Mucosa of rectum (tissue), 2 donors: ENCODE measurements at regions not wholly inside any gene's neighbourhood (a gene's known extent, or its start where the extent isn't known, plus 50 kb on each side); places are given as distances from the start of the nearest gene placed in this dataset.

ENCODE experiments used
- H3K27ac ChIP-seq, 2 donors: one replicate each; pipeline ENCODE4 v1.7.0; 2013; ENCODE audit warnings: inconsistent platforms in 2 of 2, low read depth in 2 of 2, low read length in 2 of 2
- H3K27me3 ChIP-seq, 2 donors: one replicate each; pipeline ENCODE4 v1.7.0; 2013; ENCODE audit warnings: low read length in 2 of 2; ENCODE audit not compliant: control insufficient read depth in 2 of 2, insufficient read depth in 2 of 2
- H3K36me3 ChIP-seq, 2 donors: one replicate each; pipeline ENCODE4 v1.7.0; 2013; ENCODE audit warnings: low read length in 2 of 2; ENCODE audit not compliant: control insufficient read depth in 2 of 2, insufficient read depth in 2 of 2
- H3K4me1 ChIP-seq, 2 donors: one replicate each; pipeline ENCODE4 v1.7.0; 2013; ENCODE audit warnings: low read length in 2 of 2, mild to moderate bottlenecking in 1 of 2; ENCODE audit not compliant: control insufficient read depth in 2 of 2, insufficient read depth in 2 of 2
- H3K4me3 ChIP-seq, 2 donors: one replicate each; pipeline ENCODE4 v1.7.0; 2013; ENCODE audit warnings: low read length in 2 of 2
- H3K9ac ChIP-seq, 2 donors: one replicate each; pipeline ENCODE4 v1.7.0; 2013; ENCODE audit warnings: low read length in 2 of 2, low read depth in 1 of 2, mild to moderate bottlenecking in 1 of 2
- H3K9me3 ChIP-seq, 2 donors: one replicate each; pipeline ENCODE4 v1.7.0; 2013; ENCODE audit warnings: low read length in 2 of 2; ENCODE audit not compliant: control insufficient read depth in 2 of 2
- donor health status: healthy.
- donor health status: Normal muscosa, but diverticular disease.

- H3K9ac ChIP-seq: no peak overlapping the region
These were observed 511.6 kb upstream of the ARGLU1 start for GRCh38 chr13:107079423-107080049.

GRCh38 chr13:107078229-107078765 lies 510.4 kb upstream of the ARGLU1 start:
- Histone ChIP-seq H3K27me3 (no peaks in the 10 kb centered on the region), H3K27ac (no peak overlapping the region), H3K36me3 (no peaks in the 10 kb centered on the region), H3K9me3 (no peaks in the 10 kb centered on the region), H3K4me1 (no peaks in the 10 kb centered on the region), H3K9ac (no peak overlapping the region), H3K4me3 (no peak overlapping the region)

More at GRCh38 chr13:107079423-107080049, 511.6 kb upstream of the ARGLU1 start:
- Histone ChIP-seq H3K27ac (no peak overlapping the region), H3K4me1 (no peaks in the 10 kb centered on the region), H3K9me3 (no peaks in the 10 kb centered on the region), H3K4me3 (no peak overlapping the region), H3K27me3 (no peaks in the 10 kb centered on the region), H3K36me3 (no peaks in the 10 kb centered on the region)

GRCh38 chr13:107076801-107077200 lies 508.9 kb upstream of the ARGLU1 start:
- no peaks in the 10 kb centered on the region for H3K27me3 ChIP-seq
- no peaks in the 10 kb centered on the region for H3K9me3 ChIP-seq
- H3K9ac ChIP-seq: no peak overlapping the region
- H3K27ac ChIP-seq: no peak overlapping the region
- H3K4me3 ChIP-seq: no peak overlapping the region
- no peaks in the 10 kb centered on the region for H3K36me3 ChIP-seq
- no peaks in the 10 kb centered on the region for H3K4me1 ChIP-seq

GRCh38 chr13:107075576-107075975 lies 507.6 kb upstream of the ARGLU1 start:
- Histone ChIP-seq H3K4me3 (no peak overlapping the region), H3K27me3 (no peaks in the 10 kb centered on the region), H3K4me1 (no peaks in the 10 kb centered on the region), H3K9ac (no peak overlapping the region), H3K9me3 (no peaks in the 10 kb centered on the region), H3K36me3 (no peaks in the 10 kb centered on the region), H3K27ac (no peak overlapping the region)

- H3K4me3 ChIP-seq: no peak overlapping the region
- H3K9ac ChIP-seq: no peak overlapping the region
- no peaks in the 10 kb centered on the region for H3K27me3 ChIP-seq
- no peaks in the 10 kb centered on the region for H3K4me1 ChIP-seq
- no peaks in the 10 kb centered on the region for H3K9me3 ChIP-seq
- no peak overlapping the region for H3K27ac ChIP-seq
- H3K36me3 ChIP-seq: no peaks in the 10 kb centered on the region
These were observed 502.9 kb upstream of the ARGLU1 start for GRCh38 chr13:107070792-107071191.

- H3K4me1 ChIP-seq: no peaks in the 10 kb centered on the region
- H3K9ac ChIP-seq: no peak overlapping the region
- no peak overlapping the region for H3K27ac ChIP-seq
- no peaks in the 10 kb centered on the region for H3K27me3 ChIP-seq
- no peak overlapping the region for H3K4me3 ChIP-seq
- H3K9me3 ChIP-seq: no peaks in the 10 kb centered on the region
- no peaks in the 10 kb centered on the region for H3K36me3 ChIP-seq
These were observed 501.3 kb upstream of the ARGLU1 start for GRCh38 chr13:107069108-107069776.

- Histone ChIP-seq H3K4me3 (no peak overlapping the region), H3K36me3 (no peaks in the 10 kb centered on the region), H3K4me1 (no peaks in the 10 kb centered on the region), H3K9me3 (no peaks in the 10 kb centered on the region), H3K9ac (no peak overlapping the region), H3K27me3 (no peaks in the 10 kb centered on the region), H3K27ac (no peak overlapping the region)
These were observed 499.4 kb upstream of the ARGLU1 start for GRCh38 chr13:107067381-107067780.

- H3K4me3 ChIP-seq: no peak overlapping the region
- no peaks in the 10 kb centered on the region for H3K36me3 ChIP-seq
- H3K4me1 ChIP-seq: no peaks in the 10 kb centered on the region
- H3K27me3 ChIP-seq: no peaks in the 10 kb centered on the region
- no peak overlapping the region for H3K27ac ChIP-seq
- no peaks in the 10 kb centered on the region for H3K9me3 ChIP-seq
- H3K9ac ChIP-seq: no peak overlapping the region
These were observed 498.4 kb upstream of the ARGLU1 start for GRCh38 chr13:107066355-107066754.

GRCh38 chr13:107065036-107065435 lies 497.1 kb upstream of the ARGLU1 start:
- H3K4me3 ChIP-seq: no peak overlapping the region

GRCh38 chr13:107057028-107057631 lies 489.2 kb upstream of the ARGLU1 start:
- H3K9me3 ChIP-seq: no peaks in the 10 kb centered on the region
- no peaks in the 10 kb centered on the region for H3K36me3 ChIP-seq
- H3K4me3 ChIP-seq: no peak overlapping the region

More at GRCh38 chr13:107065036-107065435, 497.1 kb upstream of the ARGLU1 start:
- no peak overlapping the region for H3K9ac ChIP-seq
- no peak overlapping the region for H3K27ac ChIP-seq
- no peaks in the 10 kb centered on the region for H3K4me1 ChIP-seq
- H3K9me3 ChIP-seq: no peaks in the 10 kb centered on the region
- H3K36me3 ChIP-seq: no peaks in the 10 kb centered on the region
- no peaks in the 10 kb centered on the region for H3K27me3 ChIP-seq

More at GRCh38 chr13:107057028-107057631, 489.2 kb upstream of the ARGLU1 start:
- Histone ChIP-seq H3K27ac (no peak overlapping the region), H3K27me3 (no peaks in the 10 kb centered on the region), H3K4me1 (no peaks in the 10 kb centered on the region), H3K9ac (no peak overlapping the region)
